NCI-H524 treated with DMSO at 0.1 percent for 48 hours (cell line): ENCODE measurements at regions not wholly inside any gene's neighbourhood (a gene's known extent, or its start where the extent isn't known, plus 50 kb on each side); places are given as distances from the start of the nearest gene placed in this dataset.
A peak's percentile ranks its signal among the peaks of the same experiment; 100 is the strongest.

ENCODE experiments used
- DNase-seq: peaks from one replicate; lab custom pipeline; 2025; lab: John Stamatoyannopoulos, UW

GRCh38 chr9:89770531-89771174, 165.8 kb downstream of the GADD45G start:
- no peak for DNase-seq

GRCh38 chr9:89771205-89771604, 166.4 kb downstream of the GADD45G start:
- no peak for DNase-seq

GRCh38 chr9:89773170-89773569, 168.4 kb downstream of the GADD45G start:
- no peak for DNase-seq

GRCh38 chr9:89774858-89775370, 170.1 kb downstream of the GADD45G start:
- no peak for DNase-seq

GRCh38 chr9:89775641-89776040, 170.8 kb downstream of the GADD45G start:
- DNase-seq, result no peak

DNA sequence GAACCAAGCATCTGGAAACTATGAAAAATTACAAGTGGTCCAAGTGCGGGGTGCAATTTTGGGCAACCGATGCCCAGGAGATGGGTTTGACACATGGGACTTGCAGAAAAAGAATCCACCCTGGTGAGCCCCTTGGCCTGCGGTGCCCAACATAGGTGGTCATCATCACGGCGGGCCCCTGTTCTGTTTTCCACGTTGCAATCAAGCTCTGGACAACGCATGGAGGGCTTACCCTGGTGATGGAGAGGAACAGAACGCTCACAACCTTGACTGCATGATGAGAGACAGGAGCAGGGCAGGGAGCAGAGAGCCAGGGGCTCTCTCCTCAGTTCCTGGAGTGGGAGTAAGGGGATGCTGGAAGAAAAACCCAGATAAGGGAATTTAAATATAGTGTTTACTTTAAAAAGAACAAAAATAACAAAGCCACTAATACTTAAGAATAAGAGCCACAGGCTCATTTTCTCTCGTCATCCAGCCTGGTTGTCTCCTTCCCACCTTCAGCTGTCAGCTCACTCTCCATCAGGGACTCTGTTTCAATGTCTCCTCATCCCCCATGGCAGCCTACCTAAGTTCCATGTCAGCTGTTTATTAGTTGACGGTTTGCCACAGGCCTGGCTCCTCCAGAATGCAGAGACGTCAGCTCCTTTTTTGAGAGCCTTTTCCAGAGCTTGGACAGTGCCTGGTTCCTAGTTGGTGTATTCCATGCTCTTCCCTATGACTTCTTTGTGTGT, 172.1 kb downstream of the GADD45G start:
- DNase-seq, result no peak

DNA sequence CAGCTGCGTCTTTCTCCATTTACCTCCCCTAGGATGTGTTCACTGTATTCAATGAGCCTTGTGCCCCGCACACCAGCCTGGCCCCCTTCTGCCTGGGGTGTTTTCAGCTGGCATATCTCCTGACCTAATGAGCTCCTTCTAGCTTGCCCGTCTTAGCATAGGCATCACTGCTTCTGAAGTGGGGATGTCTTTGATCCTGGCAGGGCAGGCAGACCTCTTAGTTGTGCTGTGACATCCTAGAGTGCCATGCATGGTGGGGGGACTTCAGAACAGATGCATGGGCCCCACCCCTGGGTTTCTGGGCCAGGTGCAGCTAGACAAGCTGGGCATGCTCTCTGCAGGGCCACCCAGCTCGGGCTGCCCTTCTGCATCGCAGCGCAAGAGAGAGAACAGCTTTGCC, 172.7 kb downstream of the GADD45G start:
- no peak for DNase-seq

DNA sequence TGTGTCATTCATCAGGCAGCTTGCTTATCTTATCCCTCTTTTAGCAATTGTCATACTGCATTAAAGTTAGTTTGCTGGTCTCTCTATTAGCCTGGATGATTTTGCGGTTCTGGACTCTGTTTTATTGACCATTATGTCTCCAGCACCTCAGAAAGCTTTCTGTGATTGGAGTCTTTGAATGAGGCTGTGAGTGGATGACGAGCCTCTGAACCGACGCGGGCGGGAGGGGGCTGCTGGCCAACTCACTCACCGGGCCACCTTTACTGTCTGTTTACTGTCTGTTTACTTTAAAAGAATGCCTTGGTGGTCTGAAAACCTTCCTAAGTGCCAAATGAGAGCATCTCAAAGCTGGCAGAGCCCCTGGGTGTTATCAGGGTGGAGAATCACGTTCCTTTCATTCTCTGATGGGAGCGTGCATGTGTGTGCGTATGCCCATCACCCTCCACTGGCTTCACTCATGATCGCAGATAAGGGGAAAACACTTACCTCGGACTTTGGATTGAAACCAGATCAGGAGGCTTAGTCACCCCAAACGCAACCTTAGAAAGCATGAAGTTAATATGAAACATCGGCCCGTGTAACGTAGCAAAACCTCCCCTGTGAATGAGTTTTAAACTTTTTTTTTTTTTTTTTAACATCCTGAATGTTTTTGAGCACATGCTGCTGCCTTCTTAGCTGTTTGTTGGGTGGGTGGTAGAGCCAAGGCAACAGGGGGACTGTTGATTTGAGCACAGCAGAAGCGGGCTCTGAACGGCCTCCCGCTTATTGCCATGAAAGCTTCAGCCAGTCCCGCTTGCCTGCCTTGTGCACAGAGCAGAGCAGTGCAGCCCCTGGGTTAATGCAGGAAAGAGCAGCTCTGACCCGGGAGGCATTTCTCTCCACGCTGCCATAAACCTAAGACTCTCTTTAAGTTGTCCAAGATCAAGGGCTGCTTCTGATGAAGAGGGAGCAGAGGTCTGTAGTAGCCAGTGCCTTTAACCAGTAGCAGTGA, 173.6 kb downstream of the GADD45G start:
- no peak for DNase-seq

GRCh38 chr9:89779405-89780203, 174.8 kb downstream of the GADD45G start:
- no peak for DNase-seq

GRCh38 chr9:89780959-89781358, 176.1 kb downstream of the GADD45G start:
- DNase-seq, result no peak

DNA sequence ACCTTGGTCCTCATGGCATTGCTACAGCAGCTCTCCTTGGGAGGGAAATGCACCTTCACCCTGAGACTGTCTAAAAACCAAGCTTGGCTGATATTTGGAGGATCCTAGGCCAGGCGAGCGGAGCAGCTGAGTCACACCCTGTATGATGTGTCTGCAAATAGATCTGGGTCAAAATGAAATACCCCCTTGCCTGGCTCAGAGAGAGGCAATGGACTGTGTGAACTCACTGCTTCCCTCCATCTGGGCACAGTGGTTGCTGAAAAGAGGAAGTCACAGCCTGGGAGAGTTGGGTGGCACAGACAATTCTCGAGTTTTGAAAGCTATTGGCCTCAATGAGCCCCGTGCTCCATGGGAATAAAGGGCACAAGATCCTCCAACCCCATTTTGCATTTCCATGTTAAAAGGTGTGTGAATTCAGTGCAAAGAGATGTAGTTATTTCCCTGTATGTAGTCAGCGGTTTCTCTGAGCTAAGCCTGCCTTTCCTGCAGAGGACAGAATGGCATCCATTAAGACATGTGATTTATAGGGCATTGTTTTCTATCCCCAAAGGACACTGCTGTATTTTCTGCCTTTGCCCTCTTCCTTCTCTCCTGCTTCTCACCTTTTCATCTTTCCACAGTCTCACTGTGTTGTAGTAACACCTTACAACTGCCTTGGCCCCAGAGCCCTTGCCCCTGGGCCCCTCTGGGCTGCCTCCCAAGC, 177.2 kb downstream of the GADD45G start:
- DNase-seq, result no peak

GRCh38 chr9:89786655-89787054, 181.8 kb downstream of the GADD45G start:
- DNase-seq, result no peak

- no peak for DNase-seq
Measured at GRCh38 chr9:89787595-89787994, 182.8 kb downstream of the GADD45G start.

DNA sequence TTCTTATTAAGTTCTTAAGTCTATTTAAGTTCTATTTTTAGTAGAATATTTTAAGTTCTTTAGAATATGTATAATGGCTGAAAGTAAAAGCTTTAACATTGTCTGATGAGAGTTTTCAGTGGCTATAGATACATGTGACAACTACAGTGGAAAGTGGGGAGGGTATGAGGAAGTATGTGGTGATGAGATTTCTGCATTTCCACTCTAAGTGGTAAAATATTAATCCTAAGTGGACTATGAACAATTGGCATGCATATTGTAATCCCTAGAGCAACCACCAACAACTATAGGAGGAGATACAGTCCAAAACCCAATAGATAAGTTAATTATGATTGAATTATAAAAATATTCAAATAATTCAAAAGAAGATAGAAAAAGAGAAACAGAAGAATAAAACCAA, 183.6 kb downstream of the GADD45G start:
- DNase-seq, result no peak

GRCh38 chr9:89789922-89790510, 185.2 kb downstream of the GADD45G start:
- DNase-seq, result no peak

DNA sequence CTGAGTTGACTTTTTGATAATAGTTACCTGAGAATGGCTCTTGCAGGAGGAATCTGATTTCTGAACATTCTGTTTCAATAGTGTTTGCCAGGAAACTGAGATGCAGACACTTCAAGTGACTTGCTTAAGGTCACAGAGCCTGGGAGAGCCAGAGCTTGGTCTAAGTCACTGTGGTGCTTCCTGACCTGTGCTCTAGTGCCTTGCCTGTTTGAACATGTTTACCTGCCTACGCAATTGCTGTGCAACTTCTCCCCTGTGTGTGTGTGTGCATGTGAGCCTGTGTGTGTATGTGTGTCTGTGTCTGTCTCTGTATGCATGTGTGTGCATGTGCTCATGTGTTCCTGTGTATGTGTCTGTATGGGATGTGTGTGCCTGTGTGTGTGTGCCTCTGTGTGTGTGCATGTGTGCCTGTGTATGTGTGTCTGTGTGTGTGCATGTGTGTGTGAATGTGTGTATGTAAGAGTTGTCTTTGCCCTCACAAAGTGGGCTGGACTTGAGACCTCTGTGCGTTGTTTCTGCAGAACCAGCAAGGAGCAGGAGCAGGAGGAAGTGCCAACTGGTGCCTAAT, 185.8 kb downstream of the GADD45G start:
- no peak for DNase-seq

- peak; percentile 24 for DNase-seq
Measured at GRCh38 chr9:89791754-89792153, 186.9 kb downstream of the GADD45G start.

- no peak for DNase-seq
Measured at GRCh38 chr9:89792189-89793123, 187.6 kb downstream of the GADD45G start.

DNA sequence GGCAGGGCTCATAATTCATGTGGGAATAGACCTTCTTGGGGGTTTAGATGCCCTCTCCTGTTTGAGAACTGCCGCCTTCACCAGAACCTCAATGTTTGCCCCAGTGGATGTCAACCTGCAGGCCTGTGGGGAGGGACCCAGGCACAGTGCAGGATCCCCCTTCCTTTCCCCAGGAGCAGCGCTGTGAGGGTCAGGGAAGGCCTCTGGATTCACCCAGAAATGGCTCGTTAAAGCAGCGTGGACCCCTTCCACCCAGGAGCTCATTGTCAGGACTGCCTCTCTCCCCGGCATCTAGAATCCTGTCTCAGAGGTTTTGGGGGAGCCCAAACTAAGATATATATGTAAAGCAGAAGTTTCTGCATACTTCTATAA, 188.3 kb downstream of the GADD45G start:
- no peak for DNase-seq
